Stimulated activated CD4-positive, alpha-beta T cell treated with anti-CD3 and anti-CD28 coated beads, TNF-alpha, amount 100 ng/mL, for 24 hours (primary cell): ENCODE measurements at regions not wholly inside any gene's neighbourhood (a gene's known extent, or its start where the extent isn't known, plus 50 kb on each side); places are given as distances from the start of the nearest gene placed in this dataset.
"Not testable (repeated sequence)": the region's sequence is repeated elsewhere in the genome, so short reads cannot be mapped to it uniquely, and the experiment has no call there.

Experiments used
- DNase-seq, 3 experiments: peaks; one replicate each; pipeline ENCODE4 v3.0.0-alpha.2; 2020; ENCODE audit warnings: low read depth in 3 of 3

DNA sequence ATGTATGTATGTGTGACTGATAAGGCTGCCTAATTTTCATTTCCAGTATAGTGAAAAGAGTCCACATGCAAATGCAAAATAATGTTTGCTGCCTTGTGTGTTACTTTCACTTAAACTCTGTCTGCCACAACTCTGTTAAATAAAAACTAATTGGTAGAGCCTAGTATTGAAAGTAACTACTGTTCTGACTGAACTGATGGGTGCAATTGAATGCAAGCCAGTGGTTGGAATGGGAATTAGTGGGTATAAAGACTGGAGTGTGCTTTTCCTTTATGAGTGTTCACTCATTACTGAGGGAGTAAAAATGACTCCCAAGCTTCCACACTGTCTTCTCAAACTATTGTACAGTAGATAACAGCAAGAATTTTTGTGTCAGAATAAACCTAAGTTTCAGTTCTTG lies 571.0 kb downstream of the TMTC2 start:
- DNase-seq = no peak

- no peak for DNase-seq
Measured at GRCh38 chr12:83256562-83256961, 569.9 kb downstream of the TMTC2 start.

- DNase-seq = no peak
Measured at GRCh38 chr12:83250866-83251265, 564.2 kb downstream of the TMTC2 start.

- DNase-seq = no peak
Measured at GRCh38 chr12:83245156-83245555, 558.5 kb downstream of the TMTC2 start.

- no peak for DNase-seq
Measured at GRCh38 chr12:83244001-83244400, 557.3 kb downstream of the TMTC2 start.

DNA sequence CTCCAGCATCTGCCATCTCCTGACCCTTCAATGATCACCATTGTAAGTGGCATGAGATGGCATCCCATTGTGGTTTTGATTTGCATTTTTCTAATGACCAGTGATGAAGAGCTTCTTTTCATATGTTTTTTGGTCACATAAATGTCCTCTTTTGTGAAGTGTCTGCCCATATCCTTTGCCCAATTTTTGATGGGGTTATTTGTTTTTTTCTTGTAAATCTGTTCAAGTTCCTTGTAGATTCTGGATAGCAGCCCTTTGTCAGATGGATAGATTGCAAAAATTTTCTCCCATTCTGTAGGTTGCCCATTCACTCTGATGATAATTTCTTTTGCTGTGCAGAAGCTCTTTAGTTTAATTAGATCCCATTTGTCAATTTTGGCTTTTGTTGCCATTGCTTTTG lies 547.3 kb downstream of the TMTC2 start:
- not testable (repeated sequence) for DNase-seq

DNA sequence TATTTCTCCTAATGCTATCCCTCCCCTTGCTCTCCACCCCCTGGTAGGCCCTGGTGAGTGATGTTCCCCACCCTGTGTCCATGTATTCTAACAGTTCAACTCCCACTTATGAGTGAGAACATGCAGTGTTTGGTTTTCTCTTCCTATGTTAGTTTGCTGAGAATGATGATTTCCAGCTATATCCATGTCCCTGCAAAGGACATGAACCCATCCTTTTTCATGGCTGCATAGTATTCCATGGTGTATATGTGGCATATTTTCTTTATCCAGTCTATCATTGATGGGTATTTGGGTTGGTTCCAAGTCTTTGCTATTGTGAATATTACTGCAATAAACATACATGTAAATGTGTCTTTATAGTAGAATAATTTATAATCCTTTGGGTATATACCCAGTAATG lies 540.3 kb downstream of the TMTC2 start:
- DNase-seq = not testable (repeated sequence)

GRCh38 chr12:83225806-83226205 lies 539.1 kb downstream of the TMTC2 start:
- DNase-seq = no peak

DNA sequence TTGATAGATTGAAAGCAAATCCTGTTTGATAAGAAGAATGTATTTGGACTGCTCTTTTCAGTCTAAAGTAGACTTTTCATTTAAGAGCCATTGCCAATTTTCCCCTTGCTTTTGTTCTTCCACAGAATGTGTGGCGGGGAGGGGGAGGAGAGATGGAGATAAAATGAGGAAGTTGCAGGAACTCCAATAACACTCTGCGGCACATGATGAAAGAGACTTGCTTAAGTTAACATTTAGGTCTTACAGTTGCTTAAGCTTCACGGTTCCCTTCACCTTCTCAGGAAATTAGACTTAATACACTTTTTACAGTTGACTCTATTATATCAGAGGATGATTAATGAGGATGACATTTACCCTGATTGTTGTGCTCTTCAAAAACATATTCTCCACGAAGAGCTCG lies 537.3 kb downstream of the TMTC2 start:
- no peak for DNase-seq

DNA sequence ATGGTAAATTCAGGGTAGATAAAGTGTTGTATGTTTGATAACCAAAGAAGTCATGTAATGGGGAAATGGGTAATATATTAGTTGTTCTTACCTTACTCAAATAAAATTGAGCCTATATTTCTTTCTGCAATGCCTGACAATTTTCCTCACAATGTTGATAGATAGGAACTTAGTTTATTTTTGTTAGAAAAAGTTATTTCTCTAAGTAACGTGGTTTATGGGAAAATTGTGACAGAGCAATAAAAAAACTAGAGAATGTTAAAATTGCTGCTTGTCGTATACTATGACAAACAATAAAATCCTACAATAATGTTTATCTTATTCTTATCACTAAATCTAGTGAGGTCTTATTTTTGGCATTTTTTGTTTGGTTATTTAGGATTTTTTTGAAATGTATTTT lies 534.1 kb downstream of the TMTC2 start:
- no peak for DNase-seq

GRCh38 chr12:83216230-83216629 lies 529.5 kb downstream of the TMTC2 start:
- DNase-seq = no peak

- DNase-seq = no peak
Measured at GRCh38 chr12:83214185-83214584, 527.5 kb downstream of the TMTC2 start.

DNA sequence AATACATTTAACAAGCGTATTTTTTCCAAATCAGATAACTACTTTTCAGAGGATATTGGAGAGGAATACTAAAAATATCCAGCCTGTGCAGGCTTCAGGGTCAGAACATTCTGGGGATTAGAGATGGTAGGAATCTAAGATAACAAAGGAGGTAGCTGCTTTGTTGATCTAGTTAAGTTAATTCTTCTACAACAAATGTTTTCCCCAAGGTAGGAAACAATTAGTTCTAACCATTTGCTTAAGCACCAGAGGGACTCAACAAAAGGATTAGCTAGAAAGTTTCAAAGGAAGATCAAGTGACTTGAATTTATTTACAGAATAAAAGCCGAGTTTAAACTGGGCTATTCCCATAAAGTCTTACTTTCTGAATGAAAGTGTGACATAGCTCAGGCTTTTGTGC lies 524.2 kb downstream of the TMTC2 start:
- DNase-seq = no peak

DNA sequence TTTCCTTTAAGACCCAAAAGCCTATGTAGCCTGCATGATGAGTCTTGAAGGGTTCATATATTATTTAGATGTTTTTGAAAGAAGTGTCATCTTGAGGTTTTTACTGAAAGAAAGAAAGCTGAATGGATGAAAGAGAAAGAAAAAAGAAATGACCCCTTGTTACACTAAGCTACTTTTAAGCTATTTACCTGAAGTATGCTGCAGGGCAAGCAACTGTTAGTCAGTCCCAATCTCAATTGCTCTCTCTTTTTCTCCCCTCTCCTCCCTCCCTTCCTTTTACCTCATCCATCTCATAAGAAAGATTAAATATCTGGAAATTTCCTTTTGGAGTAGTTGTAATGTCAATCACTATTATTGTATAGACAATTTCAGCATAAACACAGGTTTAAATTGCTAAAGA lies 512.4 kb downstream of the TMTC2 start:
- DNase-seq = no peak

- no peak for DNase-seq
Measured at GRCh38 chr12:83198291-83199015, 511.7 kb downstream of the TMTC2 start.

DNA sequence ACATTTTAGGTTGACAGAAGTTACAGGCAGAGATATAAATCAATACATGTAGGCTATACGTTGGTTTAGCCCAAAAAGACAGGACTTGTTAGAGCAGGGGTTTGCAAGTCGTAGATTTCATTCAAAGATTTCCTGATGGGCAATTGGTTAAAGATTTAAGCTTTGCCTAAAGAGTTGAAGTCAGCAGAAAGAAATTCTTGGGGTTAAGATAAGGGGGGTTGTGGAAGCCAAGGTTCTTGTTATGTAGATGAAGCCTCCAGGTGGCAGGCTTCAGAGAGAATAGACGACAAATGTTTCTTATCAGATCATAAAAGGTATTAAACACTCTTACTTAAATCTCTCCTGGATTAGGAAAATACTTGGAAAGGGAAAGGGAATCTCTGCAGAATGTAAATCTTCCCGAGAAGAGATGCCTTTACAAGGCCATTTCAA lies 510.8 kb downstream of the TMTC2 start:
- no peak for DNase-seq

DNA sequence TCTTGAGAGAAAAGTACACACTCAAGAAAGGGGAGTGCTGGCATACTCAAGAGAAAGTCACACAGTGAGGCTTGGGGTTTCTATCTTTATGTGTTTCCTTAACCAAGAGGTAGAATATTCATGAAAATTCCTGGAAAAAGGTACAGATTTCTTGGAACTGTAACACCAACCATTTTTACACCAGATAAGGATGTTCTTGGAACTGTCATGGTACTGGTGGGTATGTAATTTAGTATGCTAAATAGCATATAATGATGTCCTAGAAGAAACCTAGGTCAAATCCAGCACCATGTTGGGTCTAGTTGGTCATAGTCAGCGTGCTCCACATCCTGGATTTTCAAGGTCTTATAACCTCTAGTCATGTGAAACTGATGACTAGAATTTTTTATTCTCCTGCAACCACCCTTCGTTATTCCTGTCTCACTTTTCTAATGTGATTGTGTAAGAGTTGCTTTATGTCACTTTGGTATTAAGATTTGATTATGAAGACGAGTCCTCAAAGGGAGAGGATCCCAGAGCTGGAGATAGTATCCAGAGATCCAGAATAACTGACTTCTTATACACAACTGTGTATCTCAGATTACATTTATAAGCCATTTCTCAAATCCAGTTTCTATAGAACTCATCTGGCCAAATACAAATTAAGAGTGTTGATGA lies 510.1 kb downstream of the TMTC2 start:
- no peak for DNase-seq

- DNase-seq = no peak
Measured at GRCh38 chr12:83190631-83191390, 504.1 kb downstream of the TMTC2 start.

DNA sequence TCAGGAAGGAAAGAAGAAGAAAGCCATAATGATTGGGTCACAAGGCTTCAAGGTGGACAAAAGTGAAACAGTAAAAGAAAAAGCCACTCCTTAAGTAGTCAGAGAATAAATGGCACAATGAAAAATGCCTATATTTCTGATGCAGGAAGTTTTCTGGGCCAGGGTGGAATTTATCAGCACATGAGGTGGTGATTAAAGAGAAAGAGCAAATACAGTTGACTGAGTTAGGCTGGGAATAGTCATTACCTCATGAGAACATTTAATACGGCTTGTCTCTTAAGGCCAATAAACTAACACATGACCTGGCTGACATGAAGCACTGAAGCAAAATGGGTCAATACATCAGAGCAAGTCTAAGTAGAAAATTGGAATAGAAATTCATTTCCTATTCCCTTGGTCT lies 499.7 kb downstream of the TMTC2 start:
- no peak for DNase-seq

DNA sequence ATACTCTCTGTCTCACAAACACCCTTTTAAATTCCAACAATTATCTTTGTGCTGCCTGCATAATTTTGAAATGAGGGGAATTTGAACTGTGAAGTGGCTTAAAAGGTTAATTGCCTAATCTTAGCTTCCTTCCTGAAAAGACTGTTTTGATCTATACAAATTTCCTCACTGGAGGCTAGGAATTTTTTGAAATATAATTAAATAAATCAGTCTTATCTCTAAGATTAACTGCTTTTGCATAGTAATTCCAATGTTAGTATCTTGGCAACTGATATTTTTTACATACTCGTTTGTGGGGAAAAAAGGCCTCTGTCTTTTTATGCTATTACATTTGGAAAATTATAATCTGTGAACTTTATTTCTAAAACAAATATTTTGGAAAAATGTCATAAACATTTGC lies 498.5 kb downstream of the TMTC2 start:
- DNase-seq = no peak
